Glutamatergic neuron (in vitro differentiated cells): ENCODE measurements at regions not wholly inside any gene's neighbourhood (a gene's known extent, or its start where the extent isn't known, plus 50 kb on each side); places are given as distances from the start of the nearest gene placed in this dataset.

Experiments
- DNase-seq: peaks from one replicate; pipeline ENCODE4 v3.0.0; 2022
- H3K27ac Mint-ChIP-seq: one replicate; pipeline ENCODE4 v1.8.0; 2020; ENCODE audit warnings: mild to moderate bottlenecking, mixed read lengths, inconsistent platforms; ENCODE audit not compliant: unreplicated experiment
- H3K27me3 Mint-ChIP-seq: one replicate; pipeline ENCODE4 v1.8.0; 2020; ENCODE audit warnings: mild to moderate bottlenecking, moderate library complexity, mixed read lengths, inconsistent platforms; ENCODE audit not compliant: unreplicated experiment
- H3K36me3 Mint-ChIP-seq: one replicate; pipeline ENCODE4 v1.8.0; 2020; ENCODE audit warnings: mild to moderate bottlenecking, mixed read lengths, inconsistent platforms; ENCODE audit not compliant: unreplicated experiment
- H3K4me1 Mint-ChIP-seq: one replicate; pipeline ENCODE4 v1.8.0; 2020; ENCODE audit warnings: mild to moderate bottlenecking, low read depth, mixed read lengths, inconsistent platforms; ENCODE audit not compliant: unreplicated experiment
- H3K4me3 Mint-ChIP-seq: one replicate; pipeline ENCODE4 v1.8.0; 2020; ENCODE audit warnings: mild to moderate bottlenecking, mixed read lengths, inconsistent platforms; ENCODE audit not compliant: unreplicated experiment
- H3K9me3 Mint-ChIP-seq: one replicate; pipeline ENCODE4 v1.8.0; 2020; ENCODE audit warnings: mild to moderate bottlenecking, moderate library complexity, mixed read lengths, inconsistent platforms; ENCODE audit not compliant: unreplicated experiment
- CTCF ChIP-seq: fragments of 200-600 bp; sonication (generic); IDR thresholded peaks from one replicate; pipeline ENCODE4 v1.5.0; 2021; ENCODE audit not compliant: partially characterized antibody, unreplicated experiment

- TF ChIP-seq CTCF = no peak
- H3K36me3 Mint-ChIP-seq = no peaks in the 10 kb centered on the region
- no peak for DNase-seq
- peak overlapping the region; percentile 79 for H3K4me3 Mint-ChIP-seq
- H3K27ac Mint-ChIP-seq = no peak overlapping the region
- H3K4me1 Mint-ChIP-seq = peaks cover 25% of the 10 kb centered on the region
- peaks cover 27% of the 10 kb centered on the region for H3K27me3 Mint-ChIP-seq
- peaks cover 2% of the 10 kb centered on the region for H3K9me3 Mint-ChIP-seq
Observed at GRCh38 chr6:41469156-41470028, 76.8 kb upstream of the FOXP4 start.

GRCh38 chr6:41470029-41470330, 76.2 kb upstream of the FOXP4 start:
- H3K4me3 Mint-ChIP-seq = peak overlapping the region; percentile 79
- H3K9me3 Mint-ChIP-seq = peaks cover 2% of the 10 kb centered on the region
- no peak for TF ChIP-seq CTCF
- peaks cover 25% of the 10 kb centered on the region for H3K4me1 Mint-ChIP-seq
- H3K36me3 Mint-ChIP-seq = no peaks in the 10 kb centered on the region
- H3K27me3 Mint-ChIP-seq = peaks cover 27% of the 10 kb centered on the region
- no peak for DNase-seq
- no peak overlapping the region for H3K27ac Mint-ChIP-seq

- Mint-ChIP-seq H3K4me3 (no peak overlapping the region), H3K27me3 (peaks cover 27% of the 10 kb centered on the region), H3K4me1 (peaks cover 26% of the 10 kb centered on the region), H3K9me3 (peaks cover 2% of the 10 kb centered on the region), H3K27ac (no peak overlapping the region), H3K36me3 (no peaks in the 10 kb centered on the region)
- no peak for TF ChIP-seq CTCF
- DNase-seq = peak; percentile 41
Observed at GRCh38 chr6:41470331-41471063, 75.7 kb upstream of the FOXP4 start.

- Mint-ChIP-seq H3K36me3 (no peaks in the 10 kb centered on the region), H3K27ac (no peak overlapping the region), H3K4me1 (peaks cover 30% of the 10 kb centered on the region), H3K27me3 (peaks cover 22% of the 10 kb centered on the region), H3K9me3 (peaks cover 4% of the 10 kb centered on the region), H3K4me3 (no peak overlapping the region)
- TF ChIP-seq CTCF = no peak
- DNase-seq = no peak
Observed at GRCh38 chr6:41471064-41471895, 74.9 kb upstream of the FOXP4 start.
